H1 (cell line): ENCODE measurements at regions not wholly inside any gene's neighbourhood (a gene's known extent, or its start where the extent isn't known, plus 50 kb on each side); places are given as distances from the start of the nearest gene placed in this dataset.

Experiments used
- CEBPB ChIP-seq: IDR thresholded peaks from 2 replicates; pipeline ENCODE4 v1.6.1; 2012; ENCODE audit warnings: low read depth, low read length
- CHD1 ChIP-seq: IDR thresholded peaks from 2 replicates; pipeline ENCODE4 v1.6.1; 2012; ENCODE audit warnings: low read depth, low read length, improper control_type of control experiment
- EZH2 ChIP-seq: fragments of 200-600 bp; sonication (generic); IDR thresholded peaks from 2 replicates; pipeline ENCODE4 v1.7.1; 2012; ENCODE audit warnings: low read depth, mild to moderate bottlenecking, moderate library complexity, low read length, inconsistent platforms; ENCODE audit not compliant: severe bottlenecking
- SP1 ChIP-seq: IDR thresholded peaks from 2 replicates; pipeline ENCODE4 v1.6.1; 2011; ENCODE audit warnings: low read depth, low read length
- YY1 ChIP-seq: IDR thresholded peaks from 2 replicates; pipeline ENCODE4 v1.6.1; 2011; ENCODE audit warnings: low read depth, mild to moderate bottlenecking, low read length

DNA sequence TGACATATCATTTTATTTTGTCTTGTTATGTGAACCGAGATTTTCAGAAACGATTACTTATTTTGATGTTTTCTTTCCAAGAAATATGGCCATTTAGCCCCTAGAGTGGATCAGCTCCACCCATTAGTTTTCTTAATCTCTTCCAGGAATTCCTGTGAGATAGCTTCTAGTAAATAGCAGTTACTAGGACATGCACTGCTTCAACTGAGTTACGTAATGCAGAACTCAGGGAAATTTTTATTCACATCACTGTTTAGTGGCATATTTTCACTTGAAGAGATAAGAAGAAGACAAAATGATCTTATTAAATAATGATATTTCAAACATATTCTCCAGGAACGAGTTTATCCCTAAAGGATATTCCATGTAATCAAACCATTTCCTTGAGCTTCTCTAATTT lies 573.5 kb upstream of the CNTNAP5 start:
- TF ChIP-seq YY1 (no peak), SP1 (no peak), CEBPB (no peak), EZH2 (no peak), CHD1 (no peak)
